H1 (cell line): ENCODE measurements at regions not wholly inside any gene's neighbourhood (a gene's known extent, or its start where the extent isn't known, plus 50 kb on each side); places are given as distances from the start of the nearest gene placed in this dataset.

ENCODE experiments used
- CTCF ChIA-PET: fragments of 300-600 bp; sonication (Branson Sonifier 250); formaldehyde crosslinking; loops from one replicate; lab custom pipeline; 2021; ENCODE audit not compliant: partially characterized antibody; lab: Charles Lee
- POLR2A ChIA-PET: fragments of 300-600 bp; sonication (Branson Sonifier 250); formaldehyde crosslinking; loops from one replicate; lab custom pipeline; 2021; ENCODE audit warnings: inconsistent platforms; ENCODE audit not compliant: partially characterized antibody; lab: Charles Lee
- DNase-seq, 2 experiments: peaks; one replicate each; pipeline versions ENCODE4 v3.0.0 to v3.0.0-alpha.2; 2010 to 2022; ENCODE audit warnings: low spot score in 2 of 2, low read depth in 1 of 2, mixed read lengths in 1 of 2
- FAIRE-seq: peaks from 2 replicates; lab custom pipeline; 2011; peaks lifted over from hg19 to GRCh38; lab: Jason Lieb, UNC
- H2AFZ ChIP-seq: 2 replicates; pipeline ENCODE4 v1.8.1; 2012; ENCODE audit warnings: low read length, inconsistent platforms
- H2AK5ac ChIP-seq: 2 replicates; pipeline ENCODE4 v1.6.1; 2013; ENCODE audit warnings: low read depth, low read length
- H2BK120ac ChIP-seq: replicated peaks from 2 replicates; pipeline ENCODE3; 2013; ENCODE audit warnings: low read depth, low read length, inconsistent platforms
- H2BK12ac ChIP-seq: 2 replicates; pipeline ENCODE4 v1.6.1; 2013; ENCODE audit warnings: low read depth, low read length
- H2BK15ac ChIP-seq: 2 replicates; pipeline ENCODE4 v1.6.1; 2013; ENCODE audit warnings: low read length
- H2BK20ac ChIP-seq: 2 replicates; pipeline ENCODE4 v1.6.1; 2013; ENCODE audit warnings: low read length
- H2BK5ac ChIP-seq: 2 replicates; pipeline ENCODE4 v1.6.1; 2013; ENCODE audit warnings: low read depth, low read length
- H3K14ac ChIP-seq: 2 replicates; pipeline ENCODE4 v1.6.1; 2013; ENCODE audit warnings: inconsistent platforms; ENCODE audit not compliant: insufficient read length
- H3K18ac ChIP-seq: 2 replicates; pipeline ENCODE4 v1.6.1; 2013; ENCODE audit warnings: low read length; ENCODE audit errors: extremely low read depth
- H3K23ac ChIP-seq: 2 replicates; pipeline ENCODE4 v1.6.1; 2013; ENCODE audit warnings: inconsistent platforms; ENCODE audit not compliant: insufficient read length
- H3K23me2 ChIP-seq: 2 replicates; pipeline ENCODE4 v1.6.1; 2013; ENCODE audit warnings: low read depth, low read length
- H3K27ac ChIP-seq: 2 replicates; pipeline ENCODE4 v1.6.1; 2011; ENCODE audit warnings: low read depth, low read length, inconsistent platforms
- H3K27me3 ChIP-seq, 4 experiments: replicated peaks in 1 of 4; 1 replicate in 1 of 4; 2 replicates in 3 of 4; pipeline versions ENCODE4 v1.6.1 to v1.8.1; 2011 to 2013; ENCODE audit warnings: low read length in 3 of 4, mild to moderate bottlenecking in 3 of 4, inconsistent platforms in 2 of 4, mixed read lengths in 2 of 4, moderate library complexity in 1 of 4; ENCODE audit not compliant: control insufficient read depth in 3 of 4, insufficient read depth in 3 of 4; ENCODE audit errors: extremely low read depth in 1 of 4
- H3K36me3 ChIP-seq, 4 experiments: 2 replicates each; pipeline versions ENCODE4 v1.6.1 to v1.8.1; 2011 to 2013; ENCODE audit warnings: mild to moderate bottlenecking in 4 of 4, low read length in 3 of 4, moderate library complexity in 2 of 4, control low read depth in 1 of 4, inconsistent platforms in 1 of 4; ENCODE audit not compliant: insufficient read depth in 4 of 4, control insufficient read depth in 2 of 4
- H3K4ac ChIP-seq: replicated peaks from 2 replicates; pipeline ENCODE3; 2013; ENCODE audit warnings: low read length, low read depth, mixed read lengths, inconsistent platforms; ENCODE audit not compliant: insufficient read length
- H3K4me1 ChIP-seq, 4 experiments: replicated peaks in 1 of 4; 1 replicate in 1 of 4; 2 replicates in 3 of 4; pipeline versions ENCODE4 v1.6.1 to v1.8.1; 2011 to 2013; ENCODE audit warnings: low read length in 3 of 4, inconsistent platforms in 2 of 4, mixed read lengths in 1 of 4; ENCODE audit not compliant: insufficient read depth in 4 of 4, control insufficient read depth in 3 of 4
- H3K4me2 ChIP-seq, 2 experiments: 2 replicates each; pipeline versions ENCODE4 v1.6.1 to v1.8.1; 2011 to 2013; ENCODE audit warnings: low read depth in 2 of 2, low read length in 2 of 2, control low read depth in 1 of 2, inconsistent platforms in 1 of 2, mild to moderate bottlenecking in 1 of 2; ENCODE audit not compliant: insufficient read depth in 1 of 2
- H3K4me3 ChIP-seq, 4 experiments: fragments of 200-600, 300-600 bp in 1 of 4; sonication (generic), shearing (Covaris generic), sonication (Bioruptor Twin) in 1 of 4; 2 replicates each; pipeline versions ENCODE4 v1.5.1 to v1.8.1; 2011 to 2016; ENCODE audit warnings: low read length in 4 of 4, low read depth in 3 of 4, control low read depth in 2 of 4, inconsistent platforms in 2 of 4, mild to moderate bottlenecking in 2 of 4, mixed read lengths in 1 of 4, moderate library complexity in 1 of 4; ENCODE audit not compliant: insufficient read depth in 2 of 4; ENCODE audit errors: extremely low read depth in 1 of 4
- H3K56ac ChIP-seq: replicated peaks from 2 replicates; pipeline ENCODE3; 2013; ENCODE audit warnings: low read depth, mild to moderate bottlenecking, mixed read lengths, low read length, inconsistent platforms; ENCODE audit not compliant: insufficient read length
- H3K79me1 ChIP-seq: 2 replicates; pipeline ENCODE4 v1.6.1; 2013; ENCODE audit warnings: low read depth, low read length, control low read depth
- H3K79me2 ChIP-seq, 2 experiments: 2 replicates each; pipeline versions ENCODE4 v1.6.1 to v1.8.1; 2012 to 2013; ENCODE audit warnings: low read length in 2 of 2, mild to moderate bottlenecking in 2 of 2, inconsistent platforms in 1 of 2; ENCODE audit not compliant: insufficient read depth in 2 of 2, control insufficient read depth in 1 of 2
- H3K9ac ChIP-seq, 4 experiments: replicated peaks in 1 of 4; 1 replicate in 1 of 4; 2 replicates in 3 of 4; pipeline versions ENCODE4 v1.6.1 to v1.8.1; 2011 to 2013; ENCODE audit warnings: low read depth in 3 of 4, low read length in 3 of 4, control low read depth in 2 of 4, mild to moderate bottlenecking in 2 of 4, moderate library complexity in 2 of 4, inconsistent platforms in 1 of 4; ENCODE audit errors: extremely low read depth in 1 of 4
- H3K9me3 ChIP-seq, 2 experiments: 2 replicates each; pipeline versions ENCODE4 v1.6.1 to v1.8.1; 2012 to 2013; ENCODE audit warnings: mild to moderate bottlenecking in 2 of 2, moderate library complexity in 2 of 2, control low read depth in 1 of 2, inconsistent platforms in 1 of 2, low read depth in 1 of 2, low read length in 1 of 2, mixed read lengths in 1 of 2; ENCODE audit not compliant: insufficient read depth in 2 of 2
- H4K20me1 ChIP-seq, 2 experiments: replicated peaks in 1 of 2; 2 replicates each; pipeline versions ENCODE3 to v1.8.1; 2011 to 2013; ENCODE audit warnings: inconsistent platforms in 2 of 2, low read length in 2 of 2, mild to moderate bottlenecking in 1 of 2; ENCODE audit not compliant: insufficient read depth in 2 of 2, control insufficient read depth in 1 of 2
- H4K5ac ChIP-seq: 2 replicates; pipeline ENCODE4 v1.6.1; 2013; ENCODE audit warnings: low read length, low read depth, mixed read lengths, inconsistent platforms; ENCODE audit not compliant: insufficient read length
- H4K8ac ChIP-seq: 2 replicates; pipeline ENCODE4 v1.8.0; 2013; ENCODE audit warnings: mild to moderate bottlenecking, moderate library complexity, low read length, inconsistent platforms; ENCODE audit not compliant: insufficient read depth; ENCODE audit errors: extremely low read depth
- H4K91ac ChIP-seq: replicated peaks from 2 replicates; pipeline ENCODE3; 2013; ENCODE audit warnings: low read length, mixed read lengths, inconsistent platforms; ENCODE audit not compliant: insufficient read length
- CEBPB ChIP-seq: IDR thresholded peaks from 2 replicates; pipeline ENCODE4 v1.6.1; 2012; ENCODE audit warnings: low read depth, low read length
- POLR2AphosphoS5 ChIP-seq: IDR thresholded peaks from 2 replicates; pipeline ENCODE4 v1.6.1; 2011; ENCODE audit warnings: low read depth, low read length
- SP2 ChIP-seq: IDR thresholded peaks from 2 replicates; pipeline ENCODE4 v1.6.1; 2012; ENCODE audit warnings: mild to moderate bottlenecking, low read length, inconsistent platforms
- WGBS, 2 experiments: shearing (Covaris generic) in 1 of 2; methylation state at CpG; one replicate each; pipeline versions ENCODE4 v1.1.6 to v1.1.7; 2013 to 2015; ENCODE audit warnings: low lambda C conversion rate in 2 of 2, mixed read lengths in 2 of 2, inconsistent platforms in 1 of 2, low coverage in 1 of 2, missing lambda C conversion rate in 1 of 2; ENCODE audit not compliant: insufficient replicate concordance in 2 of 2, insufficient coverage in 1 of 2, insufficient read length in 1 of 2; ENCODE audit errors: extremely low coverage in 1 of 2, missing lambda C conversion rate in 1 of 2; 5-methylcytosine and 5-hydroxymethylcytosine counted together

- Histone ChIP-seq H3K4me2 (no peak overlapping the region), H2BK15ac (no peak overlapping the region), H4K91ac (no peak overlapping the region), H3K56ac (no peak overlapping the region), H3K23ac (no peak overlapping the region), H3K36me3 (no peaks in the 10 kb centered on the region), H3K4me3 (no peak overlapping the region), H3K18ac (no peak overlapping the region), H3K79me2 (no peaks in the 10 kb centered on the region), H2AK5ac (no peak overlapping the region), H3K4me1 (no peaks in the 10 kb centered on the region), H2BK5ac (no peak overlapping the region), H4K20me1 (no peaks in the 10 kb centered on the region), H3K23me2 (peaks cover 2% of the 10 kb centered on the region; the same call in 1 of the 2 replicates), H3K4ac (no peak overlapping the region), H2BK20ac (no peak overlapping the region), H4K5ac (no peak overlapping the region), H4K8ac (no peak overlapping the region), H3K14ac (no peak overlapping the region), H3K9me3 (peaks cover 3 to 4% of the 10 kb centered on the region in 2 experiments; a peak in 1 of 4 replicates), H3K27ac (no peak overlapping the region), H3K27me3 (no peaks in the 10 kb centered on the region), H2BK120ac (no peak overlapping the region), H3K79me1 (no peaks in the 10 kb centered on the region), H2BK12ac (no peak overlapping the region), H2AFZ (no peak overlapping the region), H3K9ac (no peak overlapping the region)
- TF ChIP-seq CEBPB (no peak), SP2 (no peak), POLR2AphosphoS5 (no peak)
- DNase-seq (no peak), FAIRE-seq (no peak)
- 92% methylated on average over 3 of the region's 3 CpGs; no CpG with 5 or more reads in 1 of the 2 experiments for WGBS, 2 experiments
- ChIA-PET POLR2A (no interaction called here), CTCF (no interaction called here)
Observed at GRCh38 chr4:177125656-177126055, 184.0 kb upstream of the NEIL3 start.
